ENCODE measurements at regions not wholly inside any gene's neighbourhood (a gene's known extent, or its start where the extent isn't known, plus 50 kb on each side); places are given as distances from the start of the nearest gene placed in this dataset.

DNA sequence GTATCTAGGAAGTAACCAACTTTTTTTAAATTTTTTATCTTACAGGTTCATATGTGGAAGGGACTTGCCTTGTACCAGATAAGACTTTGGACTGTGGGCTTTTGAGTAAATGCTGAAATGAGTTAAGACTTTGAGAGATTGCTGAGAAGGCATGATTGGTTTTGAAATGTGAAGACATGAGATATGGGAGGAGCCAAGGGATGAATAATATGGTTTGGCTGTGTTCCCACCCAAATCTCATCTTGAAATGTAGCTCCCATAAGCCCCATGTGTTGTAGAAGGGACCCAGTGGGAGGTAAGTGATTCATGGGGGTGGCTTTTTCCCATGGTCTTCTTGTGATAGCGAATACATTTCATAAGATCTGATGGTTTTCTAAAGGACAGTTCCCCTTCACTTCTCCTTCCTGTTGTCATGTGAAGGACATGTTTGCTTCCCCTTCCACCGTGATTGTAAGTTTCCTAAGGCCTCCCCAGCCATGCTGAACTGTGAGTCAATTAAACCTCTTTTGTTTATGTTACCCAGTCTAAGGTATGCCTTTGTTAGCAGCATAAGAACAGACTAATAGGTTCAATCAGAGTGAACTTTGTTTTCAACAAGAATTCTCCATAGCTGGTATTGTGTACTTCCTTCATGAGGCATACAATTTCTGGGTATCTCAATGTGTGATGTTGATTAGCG is 535.6 kb upstream of the MEF2C start:
- TF ChIP-seq, protein P1, sequence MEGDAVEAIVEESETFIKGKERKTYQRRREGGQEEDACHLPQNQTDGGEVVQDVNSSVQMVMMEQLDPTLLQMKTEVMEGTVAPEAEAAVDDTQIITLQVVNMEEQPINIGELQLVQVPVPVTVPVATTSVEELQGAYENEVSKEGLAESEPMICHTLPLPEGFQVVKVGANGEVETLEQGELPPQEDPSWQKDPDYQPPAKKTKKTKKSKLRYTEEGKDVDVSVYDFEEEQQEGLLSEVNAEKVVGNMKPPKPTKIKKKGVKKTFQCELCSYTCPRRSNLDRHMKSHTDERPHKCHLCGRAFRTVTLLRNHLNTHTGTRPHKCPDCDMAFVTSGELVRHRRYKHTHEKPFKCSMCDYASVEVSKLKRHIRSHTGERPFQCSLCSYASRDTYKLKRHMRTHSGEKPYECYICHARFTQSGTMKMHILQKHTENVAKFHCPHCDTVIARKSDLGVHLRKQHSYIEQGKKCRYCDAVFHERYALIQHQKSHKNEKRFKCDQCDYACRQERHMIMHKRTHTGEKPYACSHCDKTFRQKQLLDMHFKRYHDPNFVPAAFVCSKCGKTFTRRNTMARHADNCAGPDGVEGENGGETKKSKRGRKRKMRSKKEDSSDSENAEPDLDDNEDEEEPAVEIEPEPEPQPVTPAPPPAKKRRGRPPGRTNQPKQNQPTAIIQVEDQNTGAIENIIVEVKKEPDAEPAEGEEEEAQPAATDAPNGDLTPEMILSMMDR (IDR thresholded peaks at IDR 0.05) = no peak

DNA sequence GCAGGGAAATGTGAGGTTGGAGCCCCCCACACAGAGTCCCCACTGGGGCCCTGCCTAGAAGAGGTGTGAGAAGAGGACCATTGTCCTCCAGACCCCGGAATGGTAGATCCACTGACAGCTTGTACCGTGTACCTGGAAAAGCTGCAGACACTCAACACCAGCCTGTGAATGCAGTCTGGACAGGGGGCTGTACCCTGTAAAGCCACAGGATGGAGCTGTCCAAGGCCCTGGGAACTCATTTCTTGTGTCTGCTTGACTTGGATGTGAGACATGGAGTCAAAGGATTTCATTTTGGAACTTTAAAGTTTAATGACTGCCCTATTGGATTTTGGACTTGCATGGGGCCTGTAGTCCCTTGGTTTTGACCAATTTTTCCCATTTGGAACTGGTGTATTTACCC is 535.0 kb upstream of the MEF2C start:
- H3K36me3 ChIP-seq = no peaks in the 10 kb centered on the region
- H3K9me3 ChIP-seq = no peaks in the 10 kb centered on the region
- H3K4me1 ChIP-seq (ENCODE audit: control insufficient read depth in 1 of 2, insufficient read depth in 1 of 2, low read depth in 1 of 2, low read length in 1 of 2) = peaks cover 43 to 50% of the 10 kb centered on the region in 2 experiments
- TF ChIP-seq, protein P1 (IDR thresholded peaks at IDR 0.05) = no peak
- no peaks in the 10 kb centered on the region for H3K27me3 ChIP-seq
- peak overlapping the region; percentile 96 for H3K27ac ChIP-seq
- no peak overlapping the region for H3K4me3 ChIP-seq (ENCODE audit: low read depth in 1 of 2, low read length in 1 of 2)

More for the DNA sequence above, 535.6 kb upstream of the MEF2C start:
- H3K4me1 ChIP-seq (ENCODE audit: control insufficient read depth in 1 of 2, insufficient read depth in 1 of 2, low read depth in 1 of 2, low read length in 1 of 2) = peaks cover 43 to 50% of the 10 kb centered on the region in 2 experiments
- no peaks in the 10 kb centered on the region for H3K9me3 ChIP-seq
- no peaks in the 10 kb centered on the region for H3K27me3 ChIP-seq
- peak overlapping the region; percentile 96 for H3K27ac ChIP-seq
- peak overlapping the region in 1 of 2 experiments; percentile 28 for H3K4me3 ChIP-seq (ENCODE audit: low read depth in 1 of 2, low read length in 1 of 2)
- H3K36me3 ChIP-seq = no peaks in the 10 kb centered on the region

DNA sequence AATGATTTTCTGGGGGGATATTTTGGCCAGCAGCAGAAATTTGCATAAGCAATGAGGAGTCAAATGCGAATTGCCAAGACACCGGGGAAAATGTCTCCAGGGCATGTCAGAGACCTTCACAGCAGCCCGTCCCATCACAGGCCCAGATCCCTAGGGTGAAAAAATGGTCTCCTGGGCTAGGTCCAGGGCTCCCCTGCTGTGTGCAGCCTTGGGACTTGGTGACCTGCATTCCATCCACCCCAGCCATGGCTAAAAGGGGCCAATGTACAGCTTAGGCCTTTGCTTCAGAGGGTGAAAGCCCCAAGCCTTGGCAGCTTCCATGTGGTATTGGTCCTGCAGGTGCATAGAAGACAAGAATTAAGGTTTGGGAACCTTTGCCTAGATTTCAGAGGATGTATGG is 534.5 kb upstream of the MEF2C start:
- peaks cover 43 to 50% of the 10 kb centered on the region in 2 experiments for H3K4me1 ChIP-seq (ENCODE audit: control insufficient read depth in 1 of 2, insufficient read depth in 1 of 2, low read depth in 1 of 2, low read length in 1 of 2)
- no peaks in the 10 kb centered on the region for H3K27me3 ChIP-seq
- no peaks in the 10 kb centered on the region for H3K9me3 ChIP-seq
- peak overlapping the region; percentile 96 for H3K27ac ChIP-seq
- TF ChIP-seq, protein P1 (IDR thresholded peaks at IDR 0.05) = no peak
- no peak overlapping the region for H3K4me3 ChIP-seq (ENCODE audit: low read depth in 1 of 2, low read length in 1 of 2)
- H3K36me3 ChIP-seq = no peaks in the 10 kb centered on the region

DNA sequence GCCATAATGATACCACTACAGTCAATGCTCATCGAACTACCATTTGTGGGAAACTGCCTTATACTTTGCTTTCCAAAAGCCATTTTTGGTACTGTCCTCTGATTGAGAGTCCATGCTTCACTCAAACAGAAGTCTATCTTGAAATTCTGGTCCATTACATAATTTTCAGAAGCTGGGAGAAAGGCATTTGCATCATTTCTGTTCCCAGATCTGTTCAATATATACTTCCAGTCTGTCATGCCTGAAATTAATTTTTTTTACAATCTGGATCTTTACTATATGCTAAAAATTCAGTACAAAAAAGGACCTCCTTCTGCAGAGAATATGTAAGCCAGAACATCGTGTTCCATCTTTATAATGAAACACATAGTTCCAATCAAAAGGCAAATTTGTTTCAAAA is 528.9 kb upstream of the MEF2C start:
- Histone ChIP-seq H3K4me3 (ENCODE audit: low read depth in 1 of 2, low read length in 1 of 2) (no peak overlapping the region), H3K36me3 (no peaks in the 10 kb centered on the region), H3K9me3 (no peaks in the 10 kb centered on the region), H3K27me3 (no peaks in the 10 kb centered on the region), H3K4me1 (ENCODE audit: control insufficient read depth in 1 of 2, insufficient read depth in 1 of 2, low read depth in 1 of 2, low read length in 1 of 2) (no peaks in the 10 kb centered on the region), H3K27ac (no peak overlapping the region)
- TF ChIP-seq, protein P1 (IDR thresholded peaks at IDR 0.05) = no peak

DNA sequence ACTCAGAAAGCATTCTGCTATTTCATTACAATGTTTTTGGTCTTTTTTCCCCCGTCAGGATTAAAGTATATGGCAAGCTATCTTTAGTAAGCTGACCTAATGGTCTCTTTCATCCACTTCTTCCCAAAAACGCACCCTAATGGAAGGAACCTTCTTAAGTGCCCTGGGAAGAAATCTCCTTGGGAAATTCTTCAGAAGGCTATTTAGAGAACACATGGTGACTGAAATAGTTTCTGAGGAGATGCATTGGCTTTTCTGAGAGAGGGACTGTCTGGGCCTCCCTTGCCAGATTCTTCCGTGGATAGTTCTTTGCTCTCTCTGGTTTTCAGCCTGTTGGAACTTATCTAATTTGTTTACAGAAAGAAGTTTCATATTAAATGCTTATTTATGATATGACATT is 524.1 kb upstream of the MEF2C start:
- H3K27ac ChIP-seq = no peak overlapping the region
- no peaks in the 10 kb centered on the region for H3K27me3 ChIP-seq
- no peaks in the 10 kb centered on the region for H3K9me3 ChIP-seq
- TF ChIP-seq, protein P1 (IDR thresholded peaks at IDR 0.05) = no peak
- H3K4me1 ChIP-seq (ENCODE audit: control insufficient read depth in 1 of 2, insufficient read depth in 1 of 2, low read depth in 1 of 2, low read length in 1 of 2) = no peaks in the 10 kb centered on the region
- H3K4me3 ChIP-seq (ENCODE audit: low read depth in 1 of 2, low read length in 1 of 2) = no peak overlapping the region
- no peaks in the 10 kb centered on the region for H3K36me3 ChIP-seq

Data from neutrophil (primary cell).